ENCODE measurements at regions not wholly inside any gene's neighbourhood (a gene's known extent, or its start where the extent isn't known, plus 50 kb on each side); places are given as distances from the start of the nearest gene placed in this dataset.

DNA sequence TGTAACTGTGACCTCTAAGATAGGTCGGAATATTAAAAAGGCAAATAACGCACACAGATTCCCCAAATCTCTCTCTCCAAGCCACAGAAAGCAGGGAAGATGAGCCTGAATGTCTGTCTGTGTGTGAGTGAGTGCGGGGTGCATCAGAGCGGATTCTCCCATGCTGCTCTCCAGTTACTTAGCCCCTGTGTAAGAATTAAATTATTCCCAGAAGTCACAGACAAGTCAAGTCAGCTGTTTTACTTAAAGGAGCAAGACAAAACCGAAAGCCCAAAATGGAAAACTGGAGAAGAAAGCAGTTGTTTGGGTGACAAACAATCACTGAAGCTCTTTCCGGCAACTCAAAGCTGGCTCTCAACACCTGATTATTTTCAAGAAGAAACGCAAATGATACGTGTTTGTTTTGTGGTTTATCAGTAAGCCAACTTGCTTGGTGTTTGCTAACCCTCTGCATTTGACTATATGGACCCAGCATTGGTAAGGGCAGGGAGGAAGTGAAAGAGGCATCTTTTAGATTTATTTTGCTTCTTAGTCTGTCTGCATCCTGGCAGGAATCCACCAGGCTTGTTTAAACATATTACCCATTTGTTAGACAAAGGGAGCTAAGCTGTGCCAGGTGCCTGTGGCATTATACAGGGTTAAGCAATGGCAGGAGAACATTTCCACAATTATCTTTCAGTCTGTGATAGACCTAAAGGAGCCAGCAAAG, 121.5 kb upstream of the CREB1 start:
- H3K79me2 ChIP-seq (ENCODE audit: low read length) = no peaks in the 10 kb centered on the region
- H3K9ac ChIP-seq (ENCODE audit: low read length) = no peak overlapping the region
- TF ChIP-seq, protein P1, sequence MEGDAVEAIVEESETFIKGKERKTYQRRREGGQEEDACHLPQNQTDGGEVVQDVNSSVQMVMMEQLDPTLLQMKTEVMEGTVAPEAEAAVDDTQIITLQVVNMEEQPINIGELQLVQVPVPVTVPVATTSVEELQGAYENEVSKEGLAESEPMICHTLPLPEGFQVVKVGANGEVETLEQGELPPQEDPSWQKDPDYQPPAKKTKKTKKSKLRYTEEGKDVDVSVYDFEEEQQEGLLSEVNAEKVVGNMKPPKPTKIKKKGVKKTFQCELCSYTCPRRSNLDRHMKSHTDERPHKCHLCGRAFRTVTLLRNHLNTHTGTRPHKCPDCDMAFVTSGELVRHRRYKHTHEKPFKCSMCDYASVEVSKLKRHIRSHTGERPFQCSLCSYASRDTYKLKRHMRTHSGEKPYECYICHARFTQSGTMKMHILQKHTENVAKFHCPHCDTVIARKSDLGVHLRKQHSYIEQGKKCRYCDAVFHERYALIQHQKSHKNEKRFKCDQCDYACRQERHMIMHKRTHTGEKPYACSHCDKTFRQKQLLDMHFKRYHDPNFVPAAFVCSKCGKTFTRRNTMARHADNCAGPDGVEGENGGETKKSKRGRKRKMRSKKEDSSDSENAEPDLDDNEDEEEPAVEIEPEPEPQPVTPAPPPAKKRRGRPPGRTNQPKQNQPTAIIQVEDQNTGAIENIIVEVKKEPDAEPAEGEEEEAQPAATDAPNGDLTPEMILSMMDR (IDR thresholded peaks at IDR 0.05; ENCODE audit: low read depth, low read length) = no peak
- no peak for TF ChIP-seq EZH2phosphoT487 (IDR thresholded peaks at IDR 0.05; ENCODE audit: low read depth)
- H3K27me3 ChIP-seq (ENCODE audit: low read depth, low read length) = 0 out of 2 replicates have a peak, but pooled peaks cover 13% of the 10 kb centered on the region
- H3K4me3 ChIP-seq (ENCODE audit: low read length) = no peak overlapping the region
- H3K9me3 ChIP-seq (ENCODE audit: insufficient read depth, low read length) = no peaks in the 10 kb centered on the region
- peaks cover 6% of the 10 kb centered on the region for H3K4me1 ChIP-seq (ENCODE audit: low read length)
- no peaks in the 10 kb centered on the region for H4K20me1 ChIP-seq (ENCODE audit: insufficient read depth, low read length)
- H3K36me3 ChIP-seq (replicated peaks; ENCODE audit: low read depth, low read length) = no peaks in the 10 kb centered on the region
- no peak overlapping the region for H3K4me2 ChIP-seq (ENCODE audit: low read length)
- no peak overlapping the region for H2AFZ ChIP-seq (ENCODE audit: low read depth, low read length)
- no peak overlapping the region for H3K27ac ChIP-seq (ENCODE audit: low read length)

GRCh38 chr2:207409517-207409916, 120.2 kb upstream of the CREB1 start:
- TF ChIP-seq, protein P1 (IDR thresholded peaks at IDR 0.05; ENCODE audit: low read depth, low read length) = no peak
- no peak for TF ChIP-seq EZH2phosphoT487 (IDR thresholded peaks at IDR 0.05; ENCODE audit: low read depth)
- Histone ChIP-seq H3K36me3 (replicated peaks; ENCODE audit: low read depth, low read length) (no peaks in the 10 kb centered on the region), H3K27me3 (ENCODE audit: low read depth, low read length) (0 out of 2 replicates have a peak, but pooled peaks cover 9% of the 10 kb centered on the region), H3K4me1 (ENCODE audit: low read length) (peaks cover 6% of the 10 kb centered on the region), H2AFZ (ENCODE audit: low read depth, low read length) (no peak overlapping the region), H3K4me2 (ENCODE audit: low read length) (no peak overlapping the region), H4K20me1 (ENCODE audit: insufficient read depth, low read length) (no peaks in the 10 kb centered on the region), H3K9ac (ENCODE audit: low read length) (no peak overlapping the region), H3K79me2 (ENCODE audit: low read length) (no peaks in the 10 kb centered on the region), H3K27ac (ENCODE audit: low read length) (no peak overlapping the region), H3K9me3 (ENCODE audit: insufficient read depth, low read length) (no peaks in the 10 kb centered on the region), H3K4me3 (ENCODE audit: low read length) (no peak overlapping the region)

DNA sequence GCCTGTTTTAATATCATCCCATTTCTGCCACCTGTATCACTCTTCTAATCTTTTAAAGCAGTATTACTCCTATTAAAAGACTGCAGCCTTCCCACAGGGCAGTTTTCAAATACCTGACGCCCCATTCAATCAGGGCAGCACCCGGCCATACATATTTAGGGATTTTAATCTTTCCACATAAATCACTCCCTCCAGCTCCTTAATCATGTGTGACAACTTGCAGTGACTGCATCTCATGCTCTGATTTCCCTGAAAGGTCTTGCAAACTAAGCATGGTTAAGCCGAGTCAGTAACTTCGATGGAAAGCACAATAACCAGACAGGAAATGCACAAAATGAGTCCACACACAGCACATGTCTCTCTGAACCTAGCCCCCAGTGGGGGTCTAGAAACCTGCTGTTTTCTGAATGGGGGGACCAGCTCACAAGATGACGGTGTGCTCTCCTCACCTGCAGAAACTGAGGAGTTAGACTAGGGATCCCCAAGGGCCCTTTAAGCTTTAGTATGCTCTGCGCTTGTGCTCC, 116.9 kb upstream of the CREB1 start:
- no peak overlapping the region for H3K27ac ChIP-seq (ENCODE audit: low read length)
- no peaks in the 10 kb centered on the region for H4K20me1 ChIP-seq (ENCODE audit: insufficient read depth, low read length)
- no peaks in the 10 kb centered on the region for H3K36me3 ChIP-seq (replicated peaks; ENCODE audit: low read depth, low read length)
- H3K27me3 ChIP-seq (ENCODE audit: low read depth, low read length) = 0 out of 2 replicates have a peak, but pooled peaks cover 7% of the 10 kb centered on the region
- no peaks in the 10 kb centered on the region for H3K9me3 ChIP-seq (ENCODE audit: insufficient read depth, low read length)
- peaks cover 6% of the 10 kb centered on the region for H3K4me1 ChIP-seq (ENCODE audit: low read length)
- H3K4me2 ChIP-seq (ENCODE audit: low read length) = no peak overlapping the region
- no peak overlapping the region for H3K9ac ChIP-seq (ENCODE audit: low read length)
- no peak for TF ChIP-seq EZH2phosphoT487 (IDR thresholded peaks at IDR 0.05; ENCODE audit: low read depth)
- TF ChIP-seq, protein P1 (IDR thresholded peaks at IDR 0.05; ENCODE audit: low read depth, low read length) = no peak
- H3K4me3 ChIP-seq (ENCODE audit: low read length) = no peak overlapping the region
- no peaks in the 10 kb centered on the region for H3K79me2 ChIP-seq (ENCODE audit: low read length)
- no peak overlapping the region for H2AFZ ChIP-seq (ENCODE audit: low read depth, low read length)

DNA sequence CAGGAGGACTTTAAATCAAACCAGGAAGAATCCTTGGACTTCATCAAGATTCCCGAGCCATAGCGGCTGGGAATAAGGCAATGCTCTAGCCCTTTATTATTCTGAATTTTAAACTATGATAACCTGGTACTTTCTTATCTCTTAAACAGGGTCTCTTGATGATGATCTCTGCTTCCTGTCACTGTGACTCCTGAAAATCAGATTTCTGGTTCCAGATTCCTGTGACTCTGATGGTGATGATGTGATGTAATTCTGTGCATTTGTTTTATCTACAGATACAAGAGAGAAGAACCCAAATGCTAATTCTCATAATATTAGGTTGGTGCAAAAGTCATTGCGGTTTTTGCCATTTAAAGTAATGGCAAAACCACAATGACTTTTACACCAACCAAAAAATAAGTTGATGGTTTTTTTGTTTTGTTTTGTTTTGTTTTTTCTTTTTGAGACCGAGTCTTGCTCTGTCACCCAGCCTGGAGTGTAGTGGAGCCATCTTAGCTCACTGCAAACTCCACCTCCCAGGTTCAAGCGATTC, 116.3 kb upstream of the CREB1 start:
- TF ChIP-seq, protein P1 (IDR thresholded peaks at IDR 0.05; ENCODE audit: low read depth, low read length) = no peak
- Histone ChIP-seq H3K4me1 (ENCODE audit: low read length) (peaks cover 2% of the 10 kb centered on the region), H3K9ac (ENCODE audit: low read length) (no peak overlapping the region), H3K4me2 (ENCODE audit: low read length) (no peak overlapping the region), H3K4me3 (ENCODE audit: low read length) (no peak overlapping the region), H3K36me3 (replicated peaks; ENCODE audit: low read depth, low read length) (no peaks in the 10 kb centered on the region), H3K79me2 (ENCODE audit: low read length) (no peaks in the 10 kb centered on the region), H3K27ac (ENCODE audit: low read length) (no peak overlapping the region), H3K9me3 (ENCODE audit: insufficient read depth, low read length) (no peaks in the 10 kb centered on the region), H3K27me3 (ENCODE audit: low read depth, low read length) (0 out of 2 replicates have a peak, but pooled peaks cover 7% of the 10 kb centered on the region), H4K20me1 (ENCODE audit: insufficient read depth, low read length) (no peaks in the 10 kb centered on the region), H2AFZ (ENCODE audit: low read depth, low read length) (no peak overlapping the region)

Data from OCI-LY3 (cell line).